Stromal cell of bone marrow (primary cell): ENCODE measurements at regions not wholly inside any gene's neighbourhood (a gene's known extent, or its start where the extent isn't known, plus 50 kb on each side); places are given as distances from the start of the nearest gene placed in this dataset.

Experiments used
- DNase-seq: peaks from one replicate; pipeline ENCODE4 v3.0.0-alpha.2; 2012; ENCODE audit warnings: low read depth

DNA sequence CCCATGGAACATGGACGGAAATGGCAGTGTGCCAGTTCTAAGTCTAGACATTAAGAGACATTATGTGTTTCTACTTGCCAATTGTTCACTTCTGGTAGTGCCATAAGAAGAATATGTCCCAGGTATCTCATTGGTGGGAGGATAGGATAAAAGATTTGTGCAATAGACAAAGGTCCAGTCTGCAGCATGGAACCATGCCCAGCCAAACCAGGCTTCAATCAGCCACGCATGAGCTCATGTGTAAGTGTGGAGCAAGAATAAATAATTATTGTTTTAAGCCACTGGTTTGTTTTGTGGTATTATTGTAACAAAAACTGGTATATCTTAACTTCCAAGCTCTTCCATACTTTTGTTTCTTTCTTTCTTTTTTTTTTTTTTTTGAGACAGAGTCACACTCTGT, 153.6 kb upstream of the CTTNBP2 start:
- DNase-seq, result no peak

DNA sequence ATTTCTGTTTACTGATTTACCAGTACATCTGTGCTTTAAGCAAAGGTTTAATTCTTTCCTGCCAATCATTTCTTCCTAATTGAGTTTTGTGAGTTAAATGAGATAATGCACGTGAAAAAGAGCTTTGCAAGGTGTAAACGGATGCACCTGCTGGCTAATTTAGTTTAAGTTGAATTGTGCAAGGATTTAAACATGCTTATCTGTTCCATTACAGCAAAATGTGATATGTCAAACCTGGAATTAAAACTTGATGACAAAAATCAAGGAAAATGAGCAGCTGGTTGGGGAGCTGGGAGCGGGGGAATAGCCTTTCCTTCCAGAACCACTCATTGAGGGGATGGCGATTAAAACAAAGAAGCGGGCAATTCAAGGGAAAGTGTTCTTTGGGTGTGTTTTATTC, 155.0 kb upstream of the CTTNBP2 start:
- no peak for DNase-seq

DNA sequence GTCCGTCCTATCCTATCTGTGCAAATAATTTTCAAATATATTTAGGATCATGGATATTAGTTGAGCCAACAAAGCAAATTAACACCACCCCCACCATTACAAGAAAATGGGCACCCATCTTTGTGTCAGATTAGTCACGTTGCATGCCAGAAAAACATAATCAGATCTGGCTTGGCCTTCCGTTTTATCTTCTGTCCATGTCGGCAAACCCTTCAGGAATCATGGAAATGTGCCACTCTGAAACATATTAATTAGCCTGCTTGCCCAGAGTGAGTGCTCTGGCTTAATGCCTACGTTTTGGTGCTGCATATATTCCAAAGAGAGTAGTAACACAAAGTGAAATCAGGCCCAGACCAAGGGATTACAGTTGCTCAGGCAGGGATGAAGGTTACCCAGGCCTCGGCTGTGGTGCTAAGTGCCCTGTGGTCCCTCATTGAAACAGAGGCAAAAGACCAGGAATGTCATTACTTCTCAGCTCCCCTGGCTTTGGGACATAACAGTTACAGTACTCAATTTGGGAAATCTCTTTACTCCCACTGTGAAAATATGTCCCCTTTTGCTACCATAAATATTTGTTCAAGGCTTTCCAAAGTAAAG, 154.0 kb upstream of the LSM8 start:
- no peak for DNase-seq

DNA sequence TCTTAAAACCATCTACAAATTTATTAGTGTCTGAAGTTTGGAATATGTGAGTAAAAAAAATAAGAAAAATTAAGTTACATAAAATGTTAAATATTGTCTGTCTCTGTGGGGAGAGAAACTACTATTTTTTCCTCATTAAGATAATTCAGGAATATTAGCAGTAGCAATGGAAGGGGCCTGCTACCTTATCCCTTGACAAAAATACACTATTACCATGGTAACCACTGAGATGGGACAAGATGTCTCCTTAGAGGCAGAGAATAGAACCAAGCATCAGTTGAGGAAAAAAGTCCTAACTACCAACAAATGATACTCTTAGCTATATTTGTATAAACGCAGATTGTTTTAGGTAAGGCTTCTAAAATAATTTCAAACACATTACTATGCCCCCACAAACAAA, 150.7 kb upstream of the LSM8 start:
- no peak for DNase-seq

DNA sequence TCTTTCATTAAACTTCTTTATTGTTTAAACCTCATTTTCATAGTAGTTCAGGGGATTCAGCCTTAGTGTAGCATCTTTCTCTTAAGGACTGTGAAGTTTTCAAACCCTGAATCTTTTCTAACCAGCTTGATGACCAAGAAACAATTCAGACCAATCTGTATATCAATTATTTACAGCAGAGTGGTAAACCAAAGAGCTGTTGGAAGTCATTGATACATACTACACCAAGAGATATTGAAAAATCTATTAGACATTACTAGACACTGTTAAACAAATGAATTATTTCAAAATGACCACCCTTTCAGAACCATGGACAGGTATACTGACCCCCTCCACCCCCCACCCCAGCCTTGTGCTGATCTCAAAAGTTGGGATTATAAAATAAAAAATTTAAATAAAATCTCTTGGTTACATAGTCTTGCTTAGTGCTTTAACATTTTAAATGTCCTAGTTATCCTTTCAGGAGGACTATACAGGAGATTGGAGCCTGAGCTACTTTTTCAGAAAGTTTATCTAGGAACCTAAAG, 143.9 kb upstream of the LSM8 start:
- DNase-seq, result no peak

DNA sequence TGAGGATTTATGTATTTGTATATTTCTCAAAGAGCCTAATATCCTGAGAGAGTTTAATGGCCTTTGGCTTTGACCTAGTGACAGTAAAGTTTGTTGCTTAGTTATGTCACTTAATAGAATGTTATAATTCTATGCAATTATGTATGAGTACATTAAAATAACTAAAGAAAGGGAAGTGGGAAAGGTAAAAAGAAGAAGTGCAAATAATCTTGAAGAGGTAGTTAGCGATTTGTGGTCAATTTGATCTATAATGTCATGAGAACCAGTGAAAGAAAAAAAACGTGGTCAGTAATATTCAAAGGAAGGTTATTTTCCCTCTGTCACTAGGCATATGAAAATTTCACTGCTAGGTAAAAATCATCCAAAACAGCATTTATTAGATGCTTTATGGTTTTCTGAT, 143.4 kb upstream of the LSM8 start:
- no peak for DNase-seq

DNA sequence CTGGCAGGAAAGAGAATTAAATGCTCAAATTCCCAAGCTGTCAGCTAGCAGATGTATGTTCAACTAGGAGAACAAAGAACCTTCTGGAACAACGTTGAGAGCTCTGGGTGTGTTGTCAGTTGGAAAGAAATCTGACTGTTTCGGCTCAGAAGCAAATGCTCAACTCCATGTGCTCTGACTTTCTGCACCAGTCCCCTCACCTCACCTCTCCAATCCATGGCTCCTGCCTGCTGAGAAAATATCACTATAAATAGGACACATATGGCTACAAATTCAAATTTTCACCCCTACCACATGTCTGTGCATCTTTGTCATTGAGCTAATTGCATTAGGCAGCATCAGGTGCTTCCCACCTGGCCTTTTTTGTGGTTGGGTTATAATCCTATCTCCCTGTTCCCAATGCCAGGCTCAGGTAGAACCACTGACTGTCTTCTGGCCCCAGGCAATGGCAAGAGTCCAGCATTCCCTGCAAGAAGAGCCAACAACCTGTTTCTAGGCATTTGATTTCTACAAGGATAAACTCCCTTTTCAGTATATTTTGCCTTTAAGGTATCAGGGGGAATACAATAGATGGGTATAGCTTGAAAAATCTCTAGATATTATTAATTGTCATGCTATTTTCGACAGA, 142.6 kb upstream of the LSM8 start:
- DNase-seq, result no peak

DNA sequence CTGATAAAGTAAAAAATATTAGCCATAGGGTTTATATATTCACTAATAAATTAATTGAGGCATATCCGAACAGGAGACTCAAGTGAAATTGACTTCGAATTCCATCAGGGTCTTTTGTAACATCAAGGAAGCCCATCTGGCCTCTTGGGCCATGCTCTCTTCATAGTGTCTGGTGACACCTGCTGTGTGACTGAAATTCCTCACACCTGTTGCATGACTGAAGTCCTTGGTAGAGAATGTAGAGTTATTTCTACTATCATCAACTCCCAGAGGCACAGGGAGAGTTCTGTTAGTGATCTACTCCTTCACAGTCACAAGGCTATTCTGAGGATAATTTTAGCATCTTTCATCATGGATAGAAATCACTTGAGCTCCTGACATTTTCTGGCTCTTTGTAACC, 138.3 kb upstream of the LSM8 start:
- DNase-seq, result no peak

DNA sequence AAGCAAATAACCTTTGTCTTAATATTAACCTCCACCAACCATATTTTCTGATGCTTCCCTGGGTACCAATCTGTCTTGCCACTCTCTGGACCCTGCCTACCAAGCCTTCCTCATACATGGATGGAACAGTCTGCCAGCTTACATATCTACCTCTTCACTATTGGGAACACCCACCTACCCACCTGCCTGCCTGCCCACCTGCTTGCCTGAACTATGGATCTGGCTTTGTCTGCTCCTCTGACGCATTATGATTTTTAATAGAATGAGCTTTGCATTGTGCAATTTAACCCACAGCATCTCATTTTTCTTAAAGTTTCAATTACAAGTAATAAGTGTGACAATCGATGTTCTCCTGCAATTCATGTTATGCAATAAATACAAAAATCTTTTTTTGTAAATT, 137.9 kb upstream of the LSM8 start:
- no peak for DNase-seq

DNA sequence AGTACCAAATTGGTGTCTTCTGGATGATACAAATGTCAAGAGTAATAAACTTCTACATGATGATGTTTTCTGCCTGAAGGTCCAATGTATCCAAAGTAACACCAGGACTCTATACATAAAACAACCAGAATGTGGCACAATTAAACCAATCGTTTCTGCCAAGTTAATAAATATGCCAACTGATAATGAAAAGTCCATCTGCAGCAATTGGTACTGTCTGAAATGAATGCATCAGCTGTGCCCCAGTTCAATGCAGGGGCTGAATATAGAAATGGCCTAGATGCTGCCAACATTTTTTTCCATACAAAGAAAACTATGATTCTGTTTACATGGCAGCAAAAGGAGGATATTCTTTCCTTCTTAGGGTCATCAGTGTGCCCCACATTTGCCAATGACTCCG, 137.2 kb upstream of the LSM8 start:
- DNase-seq, result no peak

DNA sequence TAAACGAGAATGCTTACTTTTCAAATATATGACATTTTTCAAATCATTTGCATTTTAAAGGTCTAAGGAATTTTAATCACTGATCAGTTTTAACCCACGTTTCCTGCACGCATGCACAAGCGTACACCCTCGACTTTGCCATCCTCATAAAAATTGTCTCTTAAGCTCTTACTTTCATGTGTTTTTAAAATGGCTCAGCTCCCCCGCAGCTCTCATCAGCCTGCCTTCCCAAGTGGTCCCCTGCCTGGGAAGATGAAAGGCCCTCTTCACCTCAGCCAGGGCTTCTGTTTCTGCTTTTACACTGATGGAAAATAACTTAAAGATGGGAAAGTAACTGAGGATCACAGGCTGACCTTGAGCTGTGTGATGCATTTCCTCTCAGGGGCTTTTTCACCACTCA, 131.6 kb upstream of the LSM8 start:
- no peak for DNase-seq

DNA sequence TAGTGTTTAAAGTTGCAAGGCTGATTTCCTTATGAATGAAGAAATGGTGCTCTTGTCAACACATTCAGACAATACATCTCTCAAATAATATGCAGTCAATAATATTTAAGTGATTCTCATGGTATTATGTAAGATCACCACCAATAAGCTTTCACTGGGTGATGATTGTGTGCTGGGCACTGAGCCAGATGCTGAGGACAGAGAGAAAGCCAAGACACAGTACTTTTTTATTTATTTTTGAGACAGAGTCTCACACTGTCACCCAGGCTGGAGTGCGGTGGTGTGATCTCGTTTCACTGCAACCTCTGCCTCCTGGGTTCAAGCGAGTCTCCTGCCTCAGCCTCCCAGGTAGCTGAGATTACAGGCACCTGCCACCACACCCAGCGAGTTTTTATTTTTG, 130.6 kb upstream of the LSM8 start:
- DNase-seq, result no peak

DNA sequence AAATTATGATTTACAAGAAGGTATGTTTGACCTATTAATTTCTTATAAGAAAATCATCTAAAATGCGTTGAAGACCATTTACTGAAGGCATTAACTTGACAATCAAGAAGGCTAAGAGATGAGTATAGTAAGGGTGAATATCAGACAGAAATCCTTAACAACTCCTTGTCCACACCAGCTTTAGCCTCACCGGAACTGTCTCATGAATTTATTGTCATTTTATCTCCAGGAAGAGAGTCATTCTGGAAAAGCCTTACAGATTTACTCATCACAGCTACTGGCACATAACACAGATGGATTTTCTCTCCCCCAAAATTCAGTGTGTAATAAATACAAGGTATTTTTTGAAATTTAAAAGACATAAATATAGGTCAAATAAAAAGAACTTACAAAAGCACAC, 129.4 kb upstream of the LSM8 start:
- no peak for DNase-seq

DNA sequence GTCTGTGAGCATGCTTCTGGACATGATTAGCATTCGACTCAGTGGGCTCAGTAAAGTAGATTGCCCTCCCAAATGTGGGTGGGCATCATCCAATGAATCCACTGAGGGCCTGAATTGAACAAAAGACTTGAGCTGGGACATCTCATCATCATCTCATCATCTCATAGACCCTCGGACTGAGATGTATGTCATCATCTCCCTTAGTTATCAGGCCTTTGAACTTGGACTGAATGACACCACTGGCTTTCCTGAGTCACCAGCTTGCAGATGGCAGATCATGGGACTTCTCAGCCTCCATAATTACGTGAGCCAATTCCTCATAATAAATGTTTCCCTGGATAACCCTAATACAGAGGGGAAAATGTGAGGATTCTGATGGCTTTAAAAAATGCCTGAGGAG, 128.3 kb upstream of the LSM8 start:
- no peak for DNase-seq

DNA sequence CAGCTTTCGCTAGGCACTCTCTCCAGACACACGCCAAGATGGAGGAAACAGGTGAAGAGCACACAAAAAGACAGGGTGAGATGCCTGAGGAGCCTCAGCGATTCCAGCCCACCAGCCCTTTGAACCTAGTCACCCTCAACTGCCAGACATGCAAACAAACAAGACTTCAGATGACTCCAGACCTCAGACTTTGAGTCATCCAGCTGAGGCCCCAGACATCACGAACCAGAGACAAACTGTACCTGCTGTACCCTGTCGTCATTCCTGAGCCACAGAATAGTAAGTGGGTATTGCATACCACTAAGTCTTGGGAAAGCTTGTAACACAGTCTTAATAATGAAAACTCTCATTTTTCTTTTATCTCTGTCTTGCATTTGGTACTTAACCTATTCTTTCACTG, 126.6 kb upstream of the LSM8 start:
- DNase-seq, result no peak

DNA sequence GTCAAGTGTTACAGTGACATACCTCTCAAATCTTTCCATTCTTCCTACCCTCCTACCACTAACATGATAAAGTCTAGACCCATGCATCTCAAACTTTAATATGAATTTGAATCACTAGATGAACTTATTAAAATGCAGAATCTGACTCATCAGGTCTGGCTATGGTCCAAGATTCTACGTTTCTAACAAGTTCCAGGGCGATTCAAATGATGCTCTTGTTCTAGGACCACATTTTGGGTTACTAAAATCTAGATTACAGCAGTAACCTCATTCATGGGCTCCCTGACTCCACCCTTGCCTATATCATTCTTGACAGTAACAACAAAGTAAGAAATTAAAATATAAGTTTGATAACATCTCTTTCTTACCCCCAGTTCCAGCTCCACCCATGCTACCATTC, 124.8 kb upstream of the LSM8 start:
- no peak for DNase-seq

DNA sequence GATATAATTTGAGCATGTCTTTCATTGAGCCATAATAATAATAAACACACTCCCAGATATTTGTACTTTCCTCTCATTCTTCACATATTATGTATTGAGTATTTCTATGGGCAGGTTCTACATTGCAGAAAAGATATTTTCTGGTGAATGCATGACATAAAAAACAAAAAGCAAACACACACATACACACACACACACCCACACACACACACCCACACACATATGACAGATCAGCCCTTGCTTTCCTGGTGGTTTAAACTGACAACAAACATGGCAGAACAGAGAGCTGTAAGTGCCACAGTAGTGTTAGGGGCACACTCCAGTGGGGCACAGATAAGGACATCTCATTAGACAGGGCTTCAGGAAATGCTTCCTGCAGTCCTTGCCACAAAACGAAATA, 123.3 kb upstream of the LSM8 start:
- no peak for DNase-seq

DNA sequence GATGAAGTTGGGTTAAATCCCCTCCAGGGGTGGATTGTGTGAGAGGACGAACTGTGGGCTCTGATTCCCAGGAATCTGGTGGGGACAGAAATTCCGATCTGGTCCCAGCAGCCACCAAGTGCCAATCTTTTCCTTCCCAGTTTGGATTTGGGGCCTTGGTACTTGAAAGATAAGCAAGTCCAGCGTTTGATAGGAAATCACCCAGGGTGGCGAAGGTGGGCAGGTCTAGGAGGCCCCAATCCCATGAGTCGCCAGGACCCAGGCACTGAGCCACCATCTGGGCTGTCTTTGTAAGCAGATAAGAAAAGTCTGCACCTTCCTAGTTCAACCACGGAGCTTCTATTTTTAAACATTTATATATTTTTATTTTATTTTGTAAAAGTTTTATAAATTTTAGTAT, 122.6 kb upstream of the LSM8 start:
- no peak for DNase-seq

DNA sequence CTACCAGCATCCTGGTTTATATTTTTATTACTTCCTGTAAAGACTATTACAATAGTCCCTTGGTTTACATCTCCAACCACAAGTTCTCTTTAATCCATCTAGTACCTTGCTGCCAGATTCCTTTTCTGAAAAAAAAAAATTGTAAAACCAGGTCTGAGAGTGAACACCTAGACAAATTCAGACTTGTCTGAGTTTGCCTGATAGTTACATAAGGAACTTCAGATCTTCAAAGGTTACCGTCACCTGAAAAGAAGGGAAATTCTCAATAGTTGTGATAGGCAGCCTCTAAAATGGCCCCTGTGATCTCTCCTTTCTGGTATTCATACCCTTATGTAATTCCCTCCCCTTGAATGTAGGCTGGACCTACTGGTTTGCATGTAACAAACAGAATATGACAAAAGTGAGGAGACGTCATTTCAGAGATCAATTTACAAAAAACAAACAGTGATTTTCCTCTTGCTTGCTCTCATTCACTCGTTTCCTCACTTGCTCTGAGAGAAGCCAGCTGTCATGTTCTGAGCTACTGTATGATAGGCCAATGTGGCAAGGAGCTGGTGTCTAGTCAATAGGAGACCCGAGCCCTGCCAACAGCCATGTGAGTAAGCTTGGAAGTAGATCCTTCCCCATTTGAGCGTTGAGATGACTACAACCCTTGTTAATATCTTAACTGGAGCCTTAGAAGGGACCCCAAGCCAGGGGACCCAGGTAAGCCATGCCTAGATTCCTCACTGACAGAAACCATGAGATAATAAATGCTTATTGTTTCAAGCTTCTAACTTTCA, 110.9 kb upstream of the LSM8 start:
- DNase-seq, result no peak

DNA sequence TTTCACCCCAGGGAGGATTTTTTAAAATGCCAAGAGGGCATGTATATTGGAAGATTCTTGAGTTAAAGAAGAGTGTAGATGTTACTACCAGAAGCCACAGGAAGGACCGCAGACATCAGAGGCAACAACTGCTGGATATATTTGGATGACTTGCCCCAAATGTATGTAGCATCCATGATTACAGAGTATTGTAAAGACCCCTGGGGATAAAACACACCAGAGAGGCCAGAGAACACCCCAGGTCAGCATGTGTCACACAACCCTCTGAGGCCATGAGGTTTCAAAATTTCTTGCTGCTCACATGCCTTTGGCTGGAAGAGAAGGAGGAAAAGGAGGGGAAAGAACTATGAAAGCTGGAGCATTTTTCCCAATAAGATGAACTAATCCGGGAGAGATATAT, 108.0 kb upstream of the LSM8 start:
- no peak for DNase-seq

DNA sequence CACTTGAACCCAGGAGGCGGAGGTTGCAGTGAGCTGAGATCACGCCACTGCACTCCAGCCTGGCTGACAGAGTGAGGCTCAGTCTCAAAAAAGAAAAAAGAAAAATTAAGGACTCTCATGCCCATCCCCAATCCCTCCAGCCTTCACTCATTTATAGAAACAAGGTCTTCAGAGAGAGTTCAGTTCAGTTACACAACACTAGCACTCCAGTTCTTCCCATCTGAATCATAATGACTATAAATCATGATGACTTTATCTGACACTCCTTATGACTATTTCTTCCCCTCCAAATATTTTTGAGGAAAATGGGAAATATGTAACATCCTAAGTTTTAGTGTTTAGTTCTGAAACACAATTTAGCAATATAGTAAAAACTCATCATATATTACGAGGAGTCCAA, 107.4 kb upstream of the LSM8 start:
- DNase-seq, result no peak

DNA sequence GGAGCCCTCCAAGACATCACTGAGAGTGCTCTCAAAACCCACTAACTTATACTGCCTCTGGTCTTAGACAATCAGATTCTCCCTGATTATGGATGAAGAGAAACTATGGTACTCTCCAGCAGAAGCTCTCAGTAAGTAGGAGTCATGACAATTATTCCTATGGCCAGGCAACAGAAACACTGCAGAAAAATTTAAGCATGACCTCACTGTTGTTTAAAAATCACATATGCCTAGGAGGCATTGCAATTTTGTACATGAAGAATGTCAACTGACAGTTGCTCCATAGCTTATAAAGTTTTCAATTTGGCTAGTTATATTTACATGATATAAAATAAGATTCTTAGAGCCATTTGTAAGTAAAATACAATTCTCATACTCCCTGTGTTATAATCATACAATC, 105.9 kb upstream of the LSM8 start:
- no peak for DNase-seq

DNA sequence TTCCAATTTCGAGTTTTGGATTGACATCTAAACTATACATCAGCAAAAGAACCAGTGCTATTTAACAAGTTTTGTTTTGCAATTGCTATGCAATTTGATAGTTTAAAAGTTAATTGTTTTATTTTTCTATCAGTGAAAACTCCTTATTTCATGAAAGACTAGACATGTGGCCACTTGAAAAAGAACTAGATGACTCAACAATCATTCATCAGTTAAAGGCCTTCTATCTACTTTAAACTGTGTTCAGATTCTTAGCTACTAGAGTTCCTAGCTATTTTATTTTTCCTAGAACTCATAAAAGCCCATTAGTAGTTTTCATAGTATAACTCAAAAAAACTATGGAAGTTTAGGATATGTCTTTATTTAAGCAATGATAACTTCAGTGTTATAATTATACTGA, 104.6 kb upstream of the LSM8 start:
- DNase-seq, result no peak

DNA sequence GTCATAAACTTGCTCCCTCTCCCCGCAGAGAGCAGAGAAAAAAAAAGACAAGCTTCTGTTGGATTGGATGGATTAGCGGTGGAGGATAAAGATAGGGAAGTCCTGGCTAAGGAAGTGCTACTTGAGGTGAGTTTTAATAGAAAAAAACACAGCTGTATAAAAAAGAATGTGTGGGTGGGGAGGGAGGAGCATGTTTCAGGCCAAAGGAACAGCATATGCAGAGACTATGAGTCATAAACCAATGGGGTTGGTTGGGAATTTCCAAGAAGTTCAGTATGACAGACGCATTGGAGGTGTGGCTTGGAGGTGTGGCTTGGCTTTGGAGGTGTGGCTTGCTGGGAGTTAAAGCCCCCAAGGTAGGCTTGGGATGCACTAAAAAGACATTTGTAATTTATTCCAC, 103.0 kb upstream of the LSM8 start:
- DNase-seq, result peak; percentile 21
